Vagina (tissue), 2 donors: ENCODE measurements at regions not wholly inside any gene's neighbourhood (a gene's known extent, or its start where the extent isn't known, plus 50 kb on each side); places are given as distances from the start of the nearest gene placed in this dataset.

Experiments
- CTCF ChIP-seq, 3 experiments: fragments of 450-650 bp in 2 of 3; fragments of 200-600 bp in 1 of 3; sonication (generic) in 1 of 3; IDR thresholded peaks; one replicate each; pipeline ENCODE4 v1.5.1; 2017 to 2019; ENCODE audit warnings: antibody characterized with exemption in 3 of 3, mild to moderate bottlenecking in 2 of 3, moderate library complexity in 2 of 3
- POLR2A ChIP-seq, 2 donors: fragments of 450-650 bp; IDR thresholded peaks; one replicate each; pipeline ENCODE4 v1.6.1; 2017; ENCODE audit warnings: antibody characterized with exemption in 2 of 2, mild to moderate bottlenecking in 2 of 2, moderate library complexity in 2 of 2

- no peak for TF ChIP-seq CTCF (IDR thresholded peaks at IDR 0.05)
- TF ChIP-seq POLR2A (IDR thresholded peaks at IDR 0.05), result no peak
These were observed 91.3 kb upstream of the FST start for GRCh38 chr5:53389093-53389492.
